ENCODE measurements at regions not wholly inside any gene's neighbourhood (a gene's known extent, or its start where the extent isn't known, plus 50 kb on each side); places are given as distances from the start of the nearest gene placed in this dataset.
"Not testable (repeated sequence)": the region's sequence is repeated elsewhere in the genome, so short reads cannot be mapped to it uniquely, and the experiment has no call there.

DNA sequence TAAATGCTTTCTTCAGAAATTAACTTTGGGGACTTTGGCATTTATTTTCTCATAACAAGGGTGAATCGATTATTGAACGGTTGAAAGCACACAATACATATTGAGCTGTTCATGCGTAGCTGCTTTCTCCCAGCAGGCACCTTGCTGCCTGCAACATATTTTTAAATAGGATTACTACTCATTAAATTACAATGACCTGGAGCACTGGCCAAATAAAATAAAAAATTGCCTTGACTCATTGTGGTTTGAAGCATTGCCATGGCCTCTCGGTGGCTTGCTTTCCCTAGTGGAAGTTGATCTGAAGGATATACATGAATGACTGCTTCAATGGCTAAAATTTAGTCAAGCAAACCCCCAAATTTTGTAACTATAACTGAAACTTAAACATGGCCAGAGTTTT lies 181.6 kb upstream of the NUDT12 start:
- TF ChIP-seq, protein P1, sequence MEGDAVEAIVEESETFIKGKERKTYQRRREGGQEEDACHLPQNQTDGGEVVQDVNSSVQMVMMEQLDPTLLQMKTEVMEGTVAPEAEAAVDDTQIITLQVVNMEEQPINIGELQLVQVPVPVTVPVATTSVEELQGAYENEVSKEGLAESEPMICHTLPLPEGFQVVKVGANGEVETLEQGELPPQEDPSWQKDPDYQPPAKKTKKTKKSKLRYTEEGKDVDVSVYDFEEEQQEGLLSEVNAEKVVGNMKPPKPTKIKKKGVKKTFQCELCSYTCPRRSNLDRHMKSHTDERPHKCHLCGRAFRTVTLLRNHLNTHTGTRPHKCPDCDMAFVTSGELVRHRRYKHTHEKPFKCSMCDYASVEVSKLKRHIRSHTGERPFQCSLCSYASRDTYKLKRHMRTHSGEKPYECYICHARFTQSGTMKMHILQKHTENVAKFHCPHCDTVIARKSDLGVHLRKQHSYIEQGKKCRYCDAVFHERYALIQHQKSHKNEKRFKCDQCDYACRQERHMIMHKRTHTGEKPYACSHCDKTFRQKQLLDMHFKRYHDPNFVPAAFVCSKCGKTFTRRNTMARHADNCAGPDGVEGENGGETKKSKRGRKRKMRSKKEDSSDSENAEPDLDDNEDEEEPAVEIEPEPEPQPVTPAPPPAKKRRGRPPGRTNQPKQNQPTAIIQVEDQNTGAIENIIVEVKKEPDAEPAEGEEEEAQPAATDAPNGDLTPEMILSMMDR (IDR thresholded peaks at IDR 0.05) = no peak
- Histone ChIP-seq H3K27ac (no peak overlapping the region), H3K36me3 (no peaks in the 10 kb centered on the region), H3K9me3 (no peaks in the 10 kb centered on the region), H3K4me1 (no peaks in the 10 kb centered on the region), H3K4me3 (no peak overlapping the region), H3K27me3 (no peaks in the 10 kb centered on the region)
- no peak for DNase-seq (ENCODE audit: low spot score)

DNA sequence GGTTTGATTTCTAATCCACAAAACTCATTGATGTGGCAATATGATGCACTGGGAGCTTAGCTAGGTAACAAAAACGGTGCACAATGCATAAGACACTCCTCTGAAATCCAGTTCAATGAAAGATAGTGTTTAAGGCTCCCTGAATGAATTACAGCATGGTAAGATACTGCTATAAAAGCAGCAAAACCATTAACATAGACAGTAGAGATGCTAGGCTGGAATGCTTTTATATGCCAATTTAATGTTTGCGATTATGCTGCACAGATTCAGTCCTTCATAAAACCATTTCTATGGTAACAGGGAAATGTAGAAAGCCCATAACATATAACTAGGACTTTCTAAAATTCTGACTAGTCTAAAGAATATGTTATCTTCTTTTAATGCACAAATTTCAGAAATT lies 180.8 kb upstream of the NUDT12 start:
- no peak overlapping the region for H3K4me3 ChIP-seq
- no peak overlapping the region for H3K27ac ChIP-seq
- DNase-seq (ENCODE audit: low spot score) = no peak
- TF ChIP-seq, protein P1 (IDR thresholded peaks at IDR 0.05) = no peak
- no peaks in the 10 kb centered on the region for H3K36me3 ChIP-seq
- no peaks in the 10 kb centered on the region for H3K9me3 ChIP-seq
- no peaks in the 10 kb centered on the region for H3K27me3 ChIP-seq
- H3K4me1 ChIP-seq = no peaks in the 10 kb centered on the region

DNA sequence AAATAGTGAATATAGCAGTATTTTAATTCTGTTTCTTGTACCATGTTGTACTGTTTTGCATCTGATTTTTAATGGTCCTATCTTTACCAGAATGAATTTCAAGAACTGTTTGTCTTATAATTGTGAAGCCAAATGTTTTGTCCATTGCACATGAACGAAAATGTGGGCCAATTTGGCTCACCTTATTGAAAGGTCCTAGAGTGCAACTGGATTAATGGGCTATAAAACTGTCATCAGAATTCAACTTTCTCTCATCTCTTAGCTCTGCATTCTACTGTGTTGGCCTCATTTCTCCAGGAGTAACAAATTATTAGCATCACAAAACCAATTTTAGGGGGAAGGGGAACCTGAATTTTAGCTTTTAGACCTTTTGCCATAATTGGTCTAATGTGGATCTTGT lies 179.4 kb upstream of the NUDT12 start:
- TF ChIP-seq, protein P1 (IDR thresholded peaks at IDR 0.05) = no peak
- H3K36me3 ChIP-seq = no peaks in the 10 kb centered on the region
- H3K9me3 ChIP-seq = no peaks in the 10 kb centered on the region
- no peak overlapping the region for H3K4me3 ChIP-seq
- no peak for DNase-seq (ENCODE audit: low spot score)
- H3K27me3 ChIP-seq = no peaks in the 10 kb centered on the region
- H3K27ac ChIP-seq = no peak overlapping the region
- H3K4me1 ChIP-seq = no peaks in the 10 kb centered on the region

DNA sequence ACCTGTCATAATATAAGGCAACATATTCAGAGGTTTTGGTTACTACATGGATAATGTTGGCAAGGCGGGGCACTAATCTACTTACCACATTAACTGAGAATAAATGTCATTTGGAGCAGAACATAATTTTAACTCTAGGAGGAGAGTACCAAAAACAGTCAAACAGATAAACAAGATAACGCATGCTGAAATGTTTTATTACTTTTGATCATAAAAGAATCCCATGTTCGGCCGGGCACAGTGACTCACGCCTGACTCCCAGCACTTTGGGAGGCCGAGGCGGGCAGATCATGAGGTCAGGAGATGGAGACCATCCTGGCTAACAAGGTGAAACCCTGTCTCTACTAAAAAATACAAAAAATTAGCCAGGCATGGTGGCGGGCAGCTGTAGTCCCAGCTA lies 173.8 kb upstream of the NUDT12 start:
- not testable (repeated sequence) for H3K36me3 ChIP-seq; H3K27ac ChIP-seq; DNase-seq (ENCODE audit: low spot score); H3K4me1 ChIP-seq; H3K9me3 ChIP-seq; H3K4me3 ChIP-seq; H3K27me3 ChIP-seq

DNA sequence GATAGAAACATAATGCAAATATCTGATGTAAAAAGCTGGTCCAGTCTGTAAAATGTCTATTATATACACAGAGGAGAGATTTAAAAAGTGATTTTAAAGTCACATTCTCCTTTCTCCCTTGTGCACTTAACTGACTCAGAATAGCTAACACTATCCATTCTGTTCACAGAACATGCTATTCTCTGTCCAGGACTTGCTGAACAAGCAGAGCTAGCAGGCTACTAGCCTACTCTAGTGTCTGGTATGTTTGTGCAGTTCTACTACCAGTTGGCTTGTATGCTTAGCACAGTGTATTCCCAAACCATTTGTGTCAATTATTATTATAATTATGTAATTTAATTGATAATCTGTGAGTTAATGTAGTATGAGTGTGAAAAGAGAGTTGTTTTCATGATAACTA lies 161.7 kb upstream of the NUDT12 start:
- no peaks in the 10 kb centered on the region for H3K36me3 ChIP-seq
- peaks cover 0 to 7% of the 10 kb centered on the region in 2 donors for H3K9me3 ChIP-seq
- H3K4me3 ChIP-seq = no peak overlapping the region
- TF ChIP-seq, protein P1 (IDR thresholded peaks at IDR 0.05) = no peak
- no peaks in the 10 kb centered on the region for H3K27me3 ChIP-seq
- no peak overlapping the region for H3K27ac ChIP-seq
- no peaks in the 10 kb centered on the region for H3K4me1 ChIP-seq
- DNase-seq (ENCODE audit: low spot score) = no peak

DNA sequence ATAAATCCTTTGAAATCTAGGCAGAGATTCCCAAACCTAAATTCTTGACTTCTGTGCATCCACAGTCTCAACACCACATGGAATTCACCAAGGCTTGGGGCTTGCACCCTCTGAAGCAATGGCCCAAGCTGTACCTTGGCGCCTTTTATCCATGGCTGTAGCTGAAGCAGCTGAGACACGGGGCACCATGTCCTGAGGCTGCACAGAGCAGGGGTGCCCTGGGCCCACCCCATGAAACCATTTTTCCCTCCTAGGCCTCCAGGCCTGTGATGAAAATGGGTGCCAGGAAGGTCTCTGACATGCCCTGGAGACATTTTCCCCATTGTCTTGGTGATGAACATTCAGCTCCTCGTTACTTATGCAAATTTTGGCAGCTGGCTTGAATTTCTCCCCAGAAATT lies 158.6 kb upstream of the NUDT12 start:
- Histone ChIP-seq H3K9me3 (peaks cover 0 to 7% of the 10 kb centered on the region in 2 donors), H3K4me3 (no peak overlapping the region), H3K27me3 (no peaks in the 10 kb centered on the region), H3K4me1 (no peaks in the 10 kb centered on the region), H3K36me3 (no peaks in the 10 kb centered on the region), H3K27ac (no peak overlapping the region)
- no peak for DNase-seq (ENCODE audit: low spot score)
- TF ChIP-seq, protein P1 (IDR thresholded peaks at IDR 0.05) = no peak
